ENCODE measurements at regions not wholly inside any gene's neighbourhood (a gene's known extent, or its start where the extent isn't known, plus 50 kb on each side); places are given as distances from the start of the nearest gene placed in this dataset.
A peak's percentile ranks its signal among the peaks of the same experiment; 100 is the strongest.
"Not testable (repeated sequence)": the region's sequence is repeated elsewhere in the genome, so short reads cannot be mapped to it uniquely, and the experiment has no call there.

- Mint-ChIP-seq H3K4me1 (peaks cover 0 to 5% (median under 1%) of the 10 kb centered on the region in 4 donors), H3K9me3 (peaks cover 0 to 3% (median 0%) of the 10 kb centered on the region in 9 donors), H3K27me3 (no peaks in the 10 kb centered on the region), H3K27ac (peak overlapping the region in 1 of 10 donors; percentile 8), H3K36me3 (no peaks in the 10 kb centered on the region), H3K4me3 (no peak overlapping the region)
- ATAC-seq (no peak), DNase-seq (no peak)
- POLR2A ChIA-PET: no interaction called here
These were observed 220.7 kb upstream of the TP63 start for GRCh38 chr3:189410522-189410921.

DNA sequence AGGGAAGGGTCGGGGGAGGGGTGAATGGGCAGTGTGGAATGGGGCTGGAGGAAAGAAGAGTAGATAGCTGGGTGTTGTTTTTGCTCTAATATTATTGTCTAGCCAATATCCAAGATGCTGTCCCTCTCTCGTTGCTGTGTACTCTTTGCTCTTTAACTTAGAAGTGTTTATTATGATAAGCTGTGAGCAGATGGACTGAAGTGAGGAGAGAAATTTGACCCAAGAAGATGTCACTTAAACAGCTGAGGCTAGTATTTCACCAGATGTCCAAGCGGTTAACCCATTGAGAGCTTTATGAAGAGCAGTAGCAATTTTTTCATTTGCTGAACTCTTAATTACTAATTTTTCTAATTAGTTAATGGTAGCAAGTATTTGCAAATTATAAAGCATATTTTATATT is 212.2 kb upstream of the TP63 start:
- H3K9me3 Mint-ChIP-seq: no peaks in the 10 kb centered on the region
- ATAC-seq: no peak
- no peak overlapping the region for H3K27ac Mint-ChIP-seq
- H3K36me3 Mint-ChIP-seq: peaks cover 0 to 4% (median 0%) of the 10 kb centered on the region in 3 donors
- POLR2A ChIA-PET: no interaction called here
- no peaks in the 10 kb centered on the region for H3K27me3 Mint-ChIP-seq
- H3K4me3 Mint-ChIP-seq: no peak overlapping the region
- H3K4me1 Mint-ChIP-seq: no peaks in the 10 kb centered on the region
- DNase-seq: no peak

- POLR2A ChIA-PET: no interaction called here
- Mint-ChIP-seq H3K4me1 (peaks cover 0 to 2% (median under 1%) of the 10 kb centered on the region in 4 donors), H3K27ac (no peak overlapping the region), H3K27me3 (no peaks in the 10 kb centered on the region), H3K9me3 (no peaks in the 10 kb centered on the region), H3K4me3 (no peak overlapping the region), H3K36me3 (peaks cover 0 to 4% (median 0%) of the 10 kb centered on the region in 3 donors)
- DNase-seq: no peak
- no peak for ATAC-seq
These were observed 211.5 kb upstream of the TP63 start for GRCh38 chr3:189419683-189420082.

DNA sequence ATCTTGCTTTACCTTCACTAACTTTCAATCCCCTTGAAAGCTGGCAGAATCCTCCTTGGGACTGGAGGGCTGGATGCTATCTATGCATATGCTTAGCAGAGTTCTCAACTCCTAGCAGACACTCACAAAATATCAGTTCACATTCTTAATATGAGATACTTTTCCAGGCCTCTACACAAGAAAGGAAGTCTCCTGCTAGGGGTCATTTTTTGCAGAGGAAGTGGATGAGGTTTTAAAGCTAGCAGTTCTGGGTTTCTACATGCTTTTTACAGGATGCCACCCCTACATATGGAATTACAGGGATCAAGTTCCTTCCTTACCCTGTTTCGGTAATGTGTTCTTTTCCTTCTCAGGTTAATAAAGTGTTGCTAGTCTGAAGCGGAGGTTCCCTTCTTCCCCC is 206.3 kb upstream of the TP63 start:
- POLR2A ChIA-PET: no interaction called here
- Mint-ChIP-seq H3K9me3 (no peaks in the 10 kb centered on the region), H3K4me3 (no peak overlapping the region), H3K27ac (no peak overlapping the region), H3K4me1 (peaks cover 0 to 12% (median 6%) of the 10 kb centered on the region in 4 donors), H3K36me3 (no peaks in the 10 kb centered on the region), H3K27me3 (no peaks in the 10 kb centered on the region)
- ATAC-seq (no peak), DNase-seq (no peak)

DNA sequence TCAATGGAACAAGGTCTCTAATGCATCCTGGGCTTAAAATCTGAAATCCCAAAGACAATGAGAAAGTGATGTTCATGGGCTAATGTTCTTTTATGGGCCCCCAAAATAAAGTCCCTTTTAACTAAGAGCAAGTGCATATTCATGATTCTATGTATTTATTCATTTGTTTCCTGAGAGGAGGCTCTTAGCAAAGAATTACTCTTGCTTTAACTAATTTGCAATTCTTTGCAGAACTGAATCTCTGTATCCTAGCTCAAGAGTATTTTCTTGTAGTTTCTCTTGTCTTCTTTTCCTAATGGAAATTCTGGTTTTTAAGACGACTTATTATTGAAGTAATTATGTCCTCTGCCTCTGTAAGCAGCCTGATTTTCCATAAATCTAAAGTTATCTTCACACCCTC is 202.2 kb upstream of the TP63 start:
- no peak overlapping the region for H3K4me3 Mint-ChIP-seq
- peaks cover 0 to 20% (median 6%) of the 10 kb centered on the region in 9 donors for H3K9me3 Mint-ChIP-seq
- ATAC-seq (no peak), DNase-seq (no peak)
- H3K27me3 Mint-ChIP-seq: no peaks in the 10 kb centered on the region
- H3K27ac Mint-ChIP-seq: no peak overlapping the region
- POLR2A ChIA-PET: no interaction called here
- H3K36me3 Mint-ChIP-seq: peaks cover 0 to 9% (median 5%) of the 10 kb centered on the region in 3 donors
- H3K4me1 Mint-ChIP-seq: peaks cover 0 to 12% (median 6%) of the 10 kb centered on the region in 4 donors

DNA sequence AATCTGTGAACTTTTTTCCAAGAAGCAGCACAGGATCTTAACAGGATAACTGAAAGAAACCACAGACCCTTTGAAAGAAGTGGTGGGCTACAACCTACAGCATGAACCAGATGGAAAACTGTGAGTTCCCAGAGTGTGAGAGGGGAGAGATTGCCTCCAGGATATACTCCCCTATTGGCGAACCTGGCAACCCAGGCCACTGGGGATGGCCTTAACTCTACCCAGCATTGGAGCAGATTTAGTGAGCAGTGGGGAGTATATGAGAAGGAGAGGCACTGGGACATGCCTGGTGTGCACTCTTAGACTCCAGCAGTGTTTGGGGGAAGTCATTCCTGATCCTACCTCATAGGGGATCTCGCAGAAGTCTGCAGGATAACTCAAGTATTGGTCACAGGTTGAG is 201.0 kb upstream of the TP63 start:
- POLR2A ChIA-PET: no interaction called here
- Mint-ChIP-seq H3K27me3 (no peaks in the 10 kb centered on the region), H3K4me3 (no peak overlapping the region), H3K4me1 (peaks cover 0 to 5% (median 3%) of the 10 kb centered on the region in 4 donors), H3K9me3 (peaks cover 0 to 22% (median 13%) of the 10 kb centered on the region in 9 donors), H3K36me3 (peaks cover 0 to 14% (median 5%) of the 10 kb centered on the region in 3 donors), H3K27ac (no peak overlapping the region)
- ATAC-seq (no peak), DNase-seq (no peak)

DNA sequence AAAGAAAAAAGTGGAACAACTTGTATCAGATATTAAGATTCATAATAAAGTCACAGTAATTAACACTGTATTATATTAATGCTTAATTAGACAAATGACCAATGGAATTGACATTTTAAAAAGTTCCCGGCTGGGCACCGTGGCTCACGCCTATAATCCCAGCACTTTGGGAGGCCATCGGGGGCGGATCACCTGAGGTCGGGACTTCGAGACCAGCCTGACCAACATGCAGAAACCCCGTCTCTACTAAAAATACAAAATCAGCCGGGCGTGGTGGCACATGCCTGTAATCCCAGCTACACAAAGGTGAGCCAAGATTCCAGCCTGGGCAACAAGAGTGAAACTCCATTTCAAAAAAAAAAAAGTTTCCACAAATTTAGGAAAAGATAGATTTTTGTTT is 188.9 kb upstream of the TP63 start:
- H3K9me3 Mint-ChIP-seq, H3K27ac Mint-ChIP-seq, H3K27me3 Mint-ChIP-seq, H3K4me3 Mint-ChIP-seq, ATAC-seq, H3K36me3 Mint-ChIP-seq, DNase-seq, H3K4me1 Mint-ChIP-seq, POLR2A ChIA-PET: not testable (repeated sequence)

DNA sequence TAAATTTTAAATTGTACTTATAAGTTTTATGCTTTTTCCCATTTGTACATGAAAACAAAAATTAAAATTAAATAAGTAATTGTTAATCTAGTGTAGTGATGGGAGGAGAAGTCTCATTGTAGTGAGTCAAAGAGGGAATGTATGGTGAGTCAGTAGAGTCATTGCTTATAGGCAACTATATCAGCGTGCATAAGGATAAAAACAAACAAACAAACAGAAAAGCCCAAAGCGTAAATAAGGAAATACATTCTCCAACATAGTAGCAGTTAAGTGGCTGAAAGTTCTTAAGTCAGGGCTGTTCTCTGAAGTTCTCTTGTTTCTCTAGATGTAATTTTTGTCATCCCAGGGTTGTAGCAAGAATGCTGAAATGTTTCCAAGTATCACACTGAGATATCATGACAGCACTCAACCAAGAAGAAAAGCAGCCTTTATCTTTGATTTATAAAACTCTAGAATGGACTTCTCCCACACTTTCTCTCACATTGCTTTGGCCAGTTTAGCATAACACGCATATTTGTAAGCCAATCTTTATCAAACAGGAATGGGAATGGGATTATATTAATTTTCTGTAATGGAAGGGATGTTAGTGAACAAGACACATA is 184.1 kb upstream of the TP63 start:
- Mint-ChIP-seq H3K9me3 (peaks cover 0 to 8% (median 0%) of the 10 kb centered on the region in 9 donors), H3K4me1 (peaks cover 0 to 5% (median 0%) of the 10 kb centered on the region in 4 donors), H3K36me3 (no peaks in the 10 kb centered on the region), H3K4me3 (no peak overlapping the region), H3K27ac (no peak overlapping the region), H3K27me3 (no peaks in the 10 kb centered on the region)
- DNase-seq: no peak
- ATAC-seq: no peak
- POLR2A ChIA-PET: no interaction called here

DNA sequence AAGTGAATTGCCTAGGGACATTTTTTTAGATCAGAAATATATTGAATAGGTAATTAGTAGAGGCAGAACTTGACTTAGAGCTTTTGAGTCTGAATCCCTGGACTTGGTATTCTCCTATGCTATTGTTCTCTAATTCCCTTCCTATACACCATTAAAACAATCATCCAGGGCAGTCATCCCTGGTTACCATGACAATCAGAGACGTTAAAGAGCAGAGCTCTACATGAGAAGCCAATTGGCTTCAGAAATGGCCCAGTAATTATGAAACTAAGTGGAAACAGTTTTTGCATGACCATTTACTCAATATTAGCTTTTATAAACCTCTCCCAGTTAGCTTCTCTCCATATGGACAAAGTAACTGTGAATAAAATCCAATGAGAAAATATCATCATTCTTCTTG is 182.1 kb upstream of the TP63 start:
- POLR2A ChIA-PET: no interaction called here
- Mint-ChIP-seq H3K9me3 (peaks cover 0 to 4% (median 0%) of the 10 kb centered on the region in 9 donors), H3K4me1 (peaks cover 0 to 5% (median 0%) of the 10 kb centered on the region in 4 donors), H3K4me3 (no peak overlapping the region), H3K27ac (no peak overlapping the region), H3K36me3 (peaks cover 0 to 3% (median 0%) of the 10 kb centered on the region in 3 donors), H3K27me3 (no peaks in the 10 kb centered on the region)
- DNase-seq: no peak
- ATAC-seq: no peak

GRCh38 chr3:189455009-189455408 is 176.2 kb upstream of the TP63 start:
- H3K27me3 Mint-ChIP-seq: no peaks in the 10 kb centered on the region
- ATAC-seq: no peak
- H3K36me3 Mint-ChIP-seq: peaks cover 0 to 10% (median 4%) of the 10 kb centered on the region in 3 donors
- peaks cover 0 to 10% (median 2%) of the 10 kb centered on the region in 9 donors for H3K9me3 Mint-ChIP-seq
- DNase-seq: no peak
- H3K27ac Mint-ChIP-seq: no peak overlapping the region
- POLR2A ChIA-PET: no interaction called here
- H3K4me3 Mint-ChIP-seq: no peak overlapping the region
- peaks cover 0 to 3% (median 0%) of the 10 kb centered on the region in 4 donors for H3K4me1 Mint-ChIP-seq

- DNase-seq (no peak), ATAC-seq (no peak)
- peaks cover 0 to 10% (median 4%) of the 10 kb centered on the region in 3 donors for H3K36me3 Mint-ChIP-seq
- POLR2A ChIA-PET: no interaction called here
- no peak overlapping the region for H3K4me3 Mint-ChIP-seq
- H3K9me3 Mint-ChIP-seq: peaks cover 0 to 10% (median 2%) of the 10 kb centered on the region in 9 donors
- no peaks in the 10 kb centered on the region for H3K27me3 Mint-ChIP-seq
- H3K27ac Mint-ChIP-seq: no peak overlapping the region
- H3K4me1 Mint-ChIP-seq: peaks cover 0 to 3% (median 0%) of the 10 kb centered on the region in 4 donors
These were observed 175.4 kb upstream of the TP63 start for GRCh38 chr3:189455641-189456417.

DNA sequence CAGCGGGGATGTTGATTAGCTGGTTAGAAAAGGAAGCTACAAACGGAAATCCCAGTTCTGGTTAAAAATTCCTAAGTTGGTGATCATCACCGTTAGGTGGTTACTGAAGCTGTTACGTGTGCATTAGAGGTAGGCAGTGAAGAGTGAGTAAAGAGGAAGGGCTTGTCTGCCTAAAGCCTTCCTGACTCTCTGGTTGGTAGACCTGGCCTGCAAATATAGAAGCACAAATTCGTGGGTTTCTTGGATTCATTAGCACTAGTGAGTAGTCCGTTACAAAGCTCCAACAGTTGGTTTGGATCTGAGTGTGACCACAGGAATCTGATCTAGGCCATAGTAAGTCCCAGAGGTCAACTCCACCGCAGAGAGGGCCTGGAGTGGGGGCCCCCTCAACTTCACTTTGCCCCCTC is 174.0 kb upstream of the TP63 start:
- POLR2A ChIA-PET: no interaction called here
- Mint-ChIP-seq H3K27ac (no peak overlapping the region), H3K36me3 (peaks cover 0 to 10% (median 7%) of the 10 kb centered on the region in 3 donors), H3K4me3 (no peak overlapping the region), H3K4me1 (peaks cover 0 to 3% (median 0%) of the 10 kb centered on the region in 4 donors), H3K9me3 (peaks cover 0 to 10% (median 2%) of the 10 kb centered on the region in 9 donors), H3K27me3 (no peaks in the 10 kb centered on the region)
- DNase-seq (no peak), ATAC-seq (no peak)

GRCh38 chr3:189457631-189458412 is 173.4 kb upstream of the TP63 start:
- POLR2A ChIA-PET: no interaction called here
- no peaks in the 10 kb centered on the region for H3K27me3 Mint-ChIP-seq

More at GRCh38 chr3:189457631-189458412, 173.4 kb upstream of the TP63 start:
- no peak for DNase-seq
- peaks cover 0 to 3% (median 0%) of the 10 kb centered on the region in 4 donors for H3K4me1 Mint-ChIP-seq
- H3K9me3 Mint-ChIP-seq: peaks cover 0 to 10% (median 2%) of the 10 kb centered on the region in 9 donors
- H3K4me3 Mint-ChIP-seq: no peak overlapping the region
- no peak for ATAC-seq
- peaks cover 0 to 10% (median 7%) of the 10 kb centered on the region in 3 donors for H3K36me3 Mint-ChIP-seq
- H3K27ac Mint-ChIP-seq: no peak overlapping the region

Measured in naive thymus-derived CD8-positive, alpha-beta T cell (primary cell).